Transverse colon (tissue), 4 donors: ENCODE measurements at regions not wholly inside any gene's neighbourhood (a gene's known extent, or its start where the extent isn't known, plus 50 kb on each side); places are given as distances from the start of the nearest gene placed in this dataset.

ENCODE experiments used
- POLR2A ChIP-seq: fragments of 450-650 bp; IDR thresholded peaks from one replicate; pipeline ENCODE4 v1.6.1; 2016; ENCODE audit warnings: antibody characterized with exemption, mild to moderate bottlenecking, moderate library complexity
- POLR2AphosphoS5 ChIP-seq, 3 donors: sonication (generic); formaldehyde crosslinking; IDR thresholded peaks; one replicate each; pipeline ENCODE4 v1.6.1; 2016; ENCODE audit warnings: antibody characterized with exemption in 3 of 3
- TF ChIP-seq, protein P1 (sequence below), 5 experiments: fragments of 200-600 bp in 3 of 5; fragments of 450-650 bp in 2 of 5; sonication (generic) in 3 of 5; IDR thresholded peaks; 1 replicate in 2 of 5; 2 replicates in 3 of 5; pipeline ENCODE4 v1.5.1; 2016 to 2017; ENCODE audit warnings: antibody characterized with exemption in 5 of 5, inconsistent platforms in 3 of 5, mild to moderate bottlenecking in 2 of 5, moderate library complexity in 1 of 5

- TF ChIP-seq, protein P1, sequence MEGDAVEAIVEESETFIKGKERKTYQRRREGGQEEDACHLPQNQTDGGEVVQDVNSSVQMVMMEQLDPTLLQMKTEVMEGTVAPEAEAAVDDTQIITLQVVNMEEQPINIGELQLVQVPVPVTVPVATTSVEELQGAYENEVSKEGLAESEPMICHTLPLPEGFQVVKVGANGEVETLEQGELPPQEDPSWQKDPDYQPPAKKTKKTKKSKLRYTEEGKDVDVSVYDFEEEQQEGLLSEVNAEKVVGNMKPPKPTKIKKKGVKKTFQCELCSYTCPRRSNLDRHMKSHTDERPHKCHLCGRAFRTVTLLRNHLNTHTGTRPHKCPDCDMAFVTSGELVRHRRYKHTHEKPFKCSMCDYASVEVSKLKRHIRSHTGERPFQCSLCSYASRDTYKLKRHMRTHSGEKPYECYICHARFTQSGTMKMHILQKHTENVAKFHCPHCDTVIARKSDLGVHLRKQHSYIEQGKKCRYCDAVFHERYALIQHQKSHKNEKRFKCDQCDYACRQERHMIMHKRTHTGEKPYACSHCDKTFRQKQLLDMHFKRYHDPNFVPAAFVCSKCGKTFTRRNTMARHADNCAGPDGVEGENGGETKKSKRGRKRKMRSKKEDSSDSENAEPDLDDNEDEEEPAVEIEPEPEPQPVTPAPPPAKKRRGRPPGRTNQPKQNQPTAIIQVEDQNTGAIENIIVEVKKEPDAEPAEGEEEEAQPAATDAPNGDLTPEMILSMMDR (IDR thresholded peaks at IDR 0.05), result no peak
- TF ChIP-seq POLR2A, result no peak
- TF ChIP-seq POLR2AphosphoS5 (IDR thresholded peaks at IDR 0.05), result no peak
These were observed 201.3 kb upstream of the SLITRK6 start for GRCh38 chr13:86000546-86000945.
